ENCODE measurements at regions not wholly inside any gene's neighbourhood (a gene's known extent, or its start where the extent isn't known, plus 50 kb on each side); places are given as distances from the start of the nearest gene placed in this dataset.

DNA sequence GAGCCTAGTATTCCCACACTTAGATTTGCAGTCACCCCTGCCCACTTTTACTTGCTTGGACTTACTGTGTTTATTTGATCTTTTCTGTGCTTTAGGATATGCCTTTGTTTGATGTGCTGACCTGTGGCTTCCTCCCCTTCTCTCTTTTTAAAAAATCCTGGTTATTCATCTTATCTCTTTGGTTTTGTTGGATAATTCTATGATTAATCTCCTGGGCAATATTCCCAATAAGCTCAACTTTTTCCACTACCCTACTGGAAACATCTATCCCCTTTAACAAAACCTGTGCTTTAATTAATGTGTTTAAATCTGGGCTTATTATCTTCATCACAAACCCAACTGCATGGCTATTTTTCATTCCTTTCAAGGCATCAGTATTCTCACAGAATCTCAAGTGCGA, 476.0 kb upstream of the TGFBR2 start:
- H3K36me3 ChIP-seq, result no peaks in the 10 kb centered on the region
- no peak overlapping the region for H3K4me3 ChIP-seq
- H3K27ac ChIP-seq, result no peak overlapping the region
- DNase-seq (ENCODE audit: low read depth in 1 of 2, low spot score in 2 of 2), result no peak
- no peaks in the 10 kb centered on the region for H3K27me3 ChIP-seq (replicated peaks)
- no peaks in the 10 kb centered on the region for H3K9me3 ChIP-seq (replicated peaks)
- no peaks in the 10 kb centered on the region for H3K4me1 ChIP-seq (replicated peaks)

DNA sequence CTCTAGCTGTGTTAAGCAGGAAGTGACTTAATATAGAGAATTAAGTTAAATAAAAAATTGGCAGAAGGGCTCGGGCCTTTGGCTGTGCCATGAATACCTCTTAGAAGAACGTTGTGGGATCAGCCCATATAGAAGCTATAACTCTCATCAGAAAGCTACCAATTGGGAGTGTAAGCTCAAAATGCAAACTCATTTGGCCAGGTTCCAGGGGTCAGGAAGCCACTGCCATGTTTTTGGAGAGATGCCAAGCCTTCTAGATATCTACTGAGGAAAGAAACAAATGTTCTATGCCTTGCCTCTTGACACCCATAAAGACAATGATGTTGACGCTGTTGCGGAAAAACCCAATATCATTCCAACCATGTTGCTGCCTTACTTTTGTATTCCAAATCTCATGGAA, 475.2 kb upstream of the TGFBR2 start:
- H3K27me3 ChIP-seq (replicated peaks), result no peaks in the 10 kb centered on the region
- H3K9me3 ChIP-seq (replicated peaks), result no peaks in the 10 kb centered on the region

DNA sequence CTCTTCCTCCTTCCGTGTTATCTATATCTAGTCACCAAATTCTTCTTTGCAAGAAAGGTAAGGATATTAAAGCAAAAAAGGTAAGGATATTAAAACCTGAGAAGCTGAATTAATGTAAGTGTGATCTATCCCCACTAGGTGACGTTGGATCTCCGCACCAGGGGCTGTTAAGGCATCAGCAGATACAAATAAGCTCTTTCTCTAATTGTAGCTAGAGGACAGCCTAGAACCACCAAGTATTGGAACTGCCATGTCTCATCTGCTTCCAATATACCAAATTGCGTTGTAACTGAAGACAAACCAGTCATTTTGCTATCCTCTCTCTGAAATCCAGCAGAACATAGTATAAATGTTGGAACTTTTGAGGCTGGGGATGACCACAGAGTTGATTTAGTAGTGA, 471.2 kb upstream of the TGFBR2 start:
- DNase-seq (ENCODE audit: low read depth in 1 of 2, low spot score in 2 of 2), result no peak
- Histone ChIP-seq H3K36me3 (no peaks in the 10 kb centered on the region), H3K27ac (no peak overlapping the region), H3K4me3 (no peak overlapping the region), H3K4me1 (replicated peaks) (no peaks in the 10 kb centered on the region), H3K27me3 (replicated peaks) (no peaks in the 10 kb centered on the region), H3K9me3 (replicated peaks) (no peaks in the 10 kb centered on the region)

More for the DNA sequence above, 475.2 kb upstream of the TGFBR2 start:
- Histone ChIP-seq H3K27ac (no peak overlapping the region), H3K4me1 (replicated peaks) (no peaks in the 10 kb centered on the region), H3K4me3 (no peak overlapping the region), H3K36me3 (no peaks in the 10 kb centered on the region)
- DNase-seq (ENCODE audit: low read depth in 1 of 2, low spot score in 2 of 2), result no peak

DNA sequence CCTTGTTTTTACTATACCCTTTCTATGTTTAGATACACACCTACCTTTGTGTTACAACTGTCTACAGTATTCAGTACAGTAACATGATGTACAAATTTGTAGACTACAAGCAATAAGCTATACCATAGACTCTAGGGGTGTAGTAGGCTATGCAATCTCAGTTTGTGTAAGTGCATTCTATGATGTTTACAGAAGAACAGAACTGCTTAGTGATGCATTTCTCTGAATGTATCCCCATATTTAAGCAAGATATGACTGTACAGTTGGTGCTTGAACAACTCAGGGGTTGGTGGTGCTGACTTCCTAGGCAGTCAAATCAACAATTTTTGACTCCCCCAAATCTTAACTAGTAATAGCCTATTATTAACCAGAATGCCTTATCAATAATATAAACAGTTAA, 467.1 kb upstream of the TGFBR2 start:
- Histone ChIP-seq H3K27ac (no peak overlapping the region), H3K4me3 (no peak overlapping the region), H3K27me3 (replicated peaks) (no peaks in the 10 kb centered on the region)

DNA sequence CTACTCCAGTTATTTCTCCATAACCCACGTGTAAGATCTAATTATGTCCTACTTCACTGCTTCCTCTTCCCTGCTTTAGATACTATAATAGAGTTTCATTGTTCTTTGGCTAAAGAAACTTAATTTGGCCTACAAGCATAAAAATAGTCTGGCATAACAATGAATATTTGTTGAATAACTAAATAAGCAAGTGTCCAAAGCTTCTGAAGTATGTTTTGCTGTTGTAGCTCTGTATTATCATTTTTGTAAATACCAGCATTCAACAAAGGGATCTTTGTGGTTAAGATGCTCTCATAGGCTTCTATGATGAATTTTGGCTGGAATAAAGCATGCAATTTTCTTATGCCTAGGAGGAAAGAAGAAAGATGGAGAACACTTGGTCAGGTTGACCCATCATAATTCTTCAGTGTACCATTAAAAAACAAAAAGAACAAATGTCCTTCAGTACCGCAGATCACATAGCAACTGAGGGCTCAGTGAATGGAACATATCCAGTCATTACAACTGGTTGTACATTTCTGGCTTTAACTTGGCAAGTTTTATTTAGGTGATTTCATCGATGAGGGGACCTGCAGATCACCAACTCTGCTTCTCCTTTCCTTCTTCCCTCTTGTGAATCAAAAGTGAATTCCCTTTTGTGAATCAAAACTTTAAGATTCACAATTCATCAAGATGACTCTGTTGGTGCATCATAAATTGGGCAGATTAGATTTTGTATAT, 465.9 kb upstream of the TGFBR2 start:
- Histone ChIP-seq H3K4me3 (no peak overlapping the region), H3K27me3 (replicated peaks) (no peaks in the 10 kb centered on the region), H3K27ac (no peak overlapping the region), H3K4me1 (replicated peaks) (no peaks in the 10 kb centered on the region), H3K36me3 (no peaks in the 10 kb centered on the region), H3K9me3 (replicated peaks) (no peaks in the 10 kb centered on the region)
- no peak for DNase-seq (ENCODE audit: low read depth in 1 of 2, low spot score in 2 of 2)

More for the DNA sequence above, 467.1 kb upstream of the TGFBR2 start:
- no peak for DNase-seq (ENCODE audit: low read depth in 1 of 2, low spot score in 2 of 2)
- Histone ChIP-seq H3K36me3 (no peaks in the 10 kb centered on the region), H3K9me3 (replicated peaks) (no peaks in the 10 kb centered on the region), H3K4me1 (replicated peaks) (no peaks in the 10 kb centered on the region)

DNA sequence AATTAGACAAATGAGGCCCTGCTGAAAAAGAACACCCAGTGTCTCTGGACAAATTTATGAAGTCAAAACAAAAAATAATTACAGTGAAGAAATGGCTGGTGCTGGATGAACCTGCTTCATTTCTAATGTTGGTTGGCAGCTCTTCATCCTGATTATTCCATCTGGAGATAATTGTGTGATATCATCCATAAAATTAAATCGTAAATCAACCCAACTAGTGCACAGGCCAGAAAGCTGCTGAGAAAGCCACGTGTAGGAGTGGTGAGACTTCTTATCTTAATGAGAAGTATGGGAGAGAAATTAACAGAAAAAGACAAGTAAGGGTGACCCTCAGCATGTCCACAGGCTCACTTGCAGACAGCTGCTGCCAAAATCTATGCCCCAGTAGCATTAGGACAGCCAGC, 465.2 kb upstream of the TGFBR2 start:
- Histone ChIP-seq H3K36me3 (no peaks in the 10 kb centered on the region), H3K27me3 (replicated peaks) (no peaks in the 10 kb centered on the region), H3K4me3 (no peak overlapping the region), H3K4me1 (replicated peaks) (no peaks in the 10 kb centered on the region), H3K9me3 (replicated peaks) (no peaks in the 10 kb centered on the region), H3K27ac (no peak overlapping the region)
- no peak for DNase-seq (ENCODE audit: low read depth in 1 of 2, low spot score in 2 of 2)

DNA sequence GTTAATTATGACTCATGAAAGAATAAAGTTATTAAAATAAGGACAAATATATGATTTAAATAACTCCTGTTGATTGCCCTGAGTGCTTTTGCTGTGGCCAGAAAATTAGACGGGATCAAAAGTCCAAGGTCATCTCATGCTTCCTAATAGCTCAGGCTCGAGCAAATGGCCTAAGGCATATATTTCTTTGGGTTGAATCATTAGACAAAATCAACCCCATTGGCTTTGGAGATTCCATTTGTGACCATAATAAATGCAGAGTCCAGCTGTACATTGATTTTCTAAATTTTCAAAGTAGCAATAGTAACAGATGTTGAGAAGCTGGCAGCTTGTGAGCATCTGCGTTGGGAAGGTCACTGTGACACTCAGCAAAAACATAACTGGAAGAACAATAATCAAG, 464.5 kb upstream of the TGFBR2 start:
- Histone ChIP-seq H3K4me1 (replicated peaks) (no peaks in the 10 kb centered on the region), H3K36me3 (no peaks in the 10 kb centered on the region), H3K27ac (no peak overlapping the region), H3K27me3 (replicated peaks) (no peaks in the 10 kb centered on the region), H3K9me3 (replicated peaks) (no peaks in the 10 kb centered on the region), H3K4me3 (no peak overlapping the region)
- DNase-seq (ENCODE audit: low read depth in 1 of 2, low spot score in 2 of 2), result no peak

DNA sequence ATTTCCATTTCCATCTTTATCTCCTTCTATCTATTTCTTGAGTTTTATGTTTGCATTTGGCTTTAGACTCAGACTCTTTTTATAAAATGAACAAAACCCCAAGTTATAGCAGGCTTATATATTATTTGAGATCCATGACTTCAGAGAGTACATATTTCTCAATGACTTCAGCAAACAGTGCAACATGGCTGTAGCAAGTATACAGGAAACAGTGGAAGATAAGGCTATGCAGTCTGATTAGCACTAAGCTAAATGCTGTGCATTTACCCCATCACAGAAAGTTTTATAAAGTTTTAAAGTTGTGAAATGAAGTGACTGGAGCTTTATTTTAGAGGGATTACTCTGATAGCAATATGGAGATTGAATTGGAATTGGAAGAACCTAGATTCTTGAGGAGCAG, 463.5 kb upstream of the TGFBR2 start:
- DNase-seq (ENCODE audit: low read depth in 1 of 2, low spot score in 2 of 2), result no peak

DNA sequence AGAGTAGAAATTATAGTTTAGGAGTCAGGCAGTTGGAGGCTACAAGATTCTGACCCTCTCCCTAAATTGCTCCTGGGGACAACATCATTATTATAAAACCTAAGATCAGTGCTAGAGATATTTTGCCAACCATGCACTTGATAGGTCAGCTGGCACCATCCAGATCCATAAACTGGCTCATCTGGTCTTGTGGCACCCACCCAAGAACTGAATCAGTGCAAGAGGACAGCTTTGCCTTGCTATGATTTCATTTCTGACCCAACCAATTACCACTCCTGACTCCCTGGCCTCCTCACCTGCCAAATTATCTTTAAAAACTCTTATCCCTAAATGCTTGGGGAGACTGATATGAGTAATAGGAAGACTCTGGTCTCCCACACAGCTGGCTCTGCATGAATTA, 461.1 kb upstream of the TGFBR2 start:
- Histone ChIP-seq H3K4me1 (replicated peaks) (no peaks in the 10 kb centered on the region), H3K27me3 (replicated peaks) (no peaks in the 10 kb centered on the region), H3K4me3 (no peak overlapping the region), H3K36me3 (no peaks in the 10 kb centered on the region), H3K9me3 (replicated peaks) (no peaks in the 10 kb centered on the region), H3K27ac (no peak overlapping the region)
- no peak for DNase-seq (ENCODE audit: low read depth in 1 of 2, low spot score in 2 of 2)

More for the DNA sequence above, 463.5 kb upstream of the TGFBR2 start:
- H3K36me3 ChIP-seq, result no peaks in the 10 kb centered on the region
- no peaks in the 10 kb centered on the region for H3K4me1 ChIP-seq (replicated peaks)
- H3K4me3 ChIP-seq, result no peak overlapping the region
- no peaks in the 10 kb centered on the region for H3K9me3 ChIP-seq (replicated peaks)
- no peaks in the 10 kb centered on the region for H3K27me3 ChIP-seq (replicated peaks)
- H3K27ac ChIP-seq, result no peak overlapping the region

DNA sequence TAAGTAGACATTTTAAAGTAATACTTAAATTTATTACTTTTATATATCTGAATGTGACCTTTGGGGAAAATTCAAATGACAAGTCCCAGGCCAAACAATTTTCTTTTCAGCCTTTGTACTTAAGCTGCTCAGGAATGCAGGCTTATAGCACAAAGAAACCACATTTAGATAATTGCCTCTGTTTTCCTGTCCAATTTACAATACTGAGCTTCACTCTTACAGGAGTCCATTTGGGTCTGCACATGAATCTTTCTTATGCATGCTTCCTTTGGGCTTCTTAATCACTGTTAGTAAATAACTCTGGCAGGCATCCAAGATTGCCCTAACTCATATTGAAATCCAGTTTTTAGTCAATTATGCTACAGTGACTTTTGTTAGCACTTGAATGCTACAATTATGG, 459.4 kb upstream of the TGFBR2 start:
- Histone ChIP-seq H3K4me1 (replicated peaks) (no peaks in the 10 kb centered on the region), H3K36me3 (no peaks in the 10 kb centered on the region), H3K27me3 (replicated peaks) (no peaks in the 10 kb centered on the region), H3K4me3 (no peak overlapping the region), H3K9me3 (replicated peaks) (no peaks in the 10 kb centered on the region), H3K27ac (no peak overlapping the region)
- no peak for DNase-seq (ENCODE audit: low read depth in 1 of 2, low spot score in 2 of 2)

DNA sequence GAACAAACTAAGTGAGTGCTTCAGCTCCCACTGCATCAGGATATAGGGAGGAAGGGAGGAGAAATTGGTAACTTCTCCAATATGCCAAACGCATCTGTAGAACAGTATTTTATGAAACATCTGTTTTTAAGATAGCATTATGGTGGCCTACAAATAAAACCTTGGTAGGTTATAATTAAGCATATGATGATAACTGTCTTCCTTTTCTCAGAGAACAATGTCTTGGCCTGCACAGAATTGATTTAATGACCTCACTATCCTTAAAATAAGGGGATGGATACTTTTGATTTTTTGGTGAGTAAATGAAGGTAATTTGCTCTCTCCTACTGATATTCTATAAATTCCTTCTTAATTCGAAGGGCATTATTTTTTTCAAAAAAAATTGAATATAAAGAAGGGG, 451.5 kb upstream of the TGFBR2 start:
- no peak for DNase-seq (ENCODE audit: low read depth in 1 of 2, low spot score in 2 of 2)
- Histone ChIP-seq H3K27ac (no peak overlapping the region), H3K9me3 (replicated peaks) (no peaks in the 10 kb centered on the region), H3K4me3 (no peak overlapping the region), H3K4me1 (replicated peaks) (no peaks in the 10 kb centered on the region), H3K27me3 (replicated peaks) (no peaks in the 10 kb centered on the region), H3K36me3 (no peaks in the 10 kb centered on the region)

DNA sequence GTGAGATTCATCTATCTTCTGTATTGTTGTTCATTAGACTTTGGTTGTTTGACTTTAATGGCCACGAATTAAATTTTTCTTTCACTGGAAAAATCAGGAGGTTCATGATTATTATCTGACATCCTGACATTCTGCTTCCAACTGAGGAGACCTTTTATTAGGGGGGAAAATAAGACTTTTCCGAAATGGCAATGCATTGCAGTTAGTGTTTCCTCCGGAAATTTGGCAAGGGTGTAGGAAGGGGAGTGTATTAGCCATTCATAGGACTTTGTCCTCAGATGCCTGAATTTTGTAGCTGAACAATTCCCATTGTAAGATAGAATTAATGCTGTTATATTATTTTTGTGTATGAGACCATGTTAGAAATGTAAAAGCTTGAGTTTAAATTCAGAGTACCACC, 450.6 kb upstream of the TGFBR2 start:
- H3K36me3 ChIP-seq, result no peaks in the 10 kb centered on the region
- H3K4me3 ChIP-seq, result no peak overlapping the region
- no peaks in the 10 kb centered on the region for H3K9me3 ChIP-seq (replicated peaks)
- no peak for DNase-seq (ENCODE audit: low read depth in 1 of 2, low spot score in 2 of 2)
- no peaks in the 10 kb centered on the region for H3K4me1 ChIP-seq (replicated peaks)
- H3K27ac ChIP-seq, result no peak overlapping the region
- H3K27me3 ChIP-seq (replicated peaks), result no peaks in the 10 kb centered on the region

DNA sequence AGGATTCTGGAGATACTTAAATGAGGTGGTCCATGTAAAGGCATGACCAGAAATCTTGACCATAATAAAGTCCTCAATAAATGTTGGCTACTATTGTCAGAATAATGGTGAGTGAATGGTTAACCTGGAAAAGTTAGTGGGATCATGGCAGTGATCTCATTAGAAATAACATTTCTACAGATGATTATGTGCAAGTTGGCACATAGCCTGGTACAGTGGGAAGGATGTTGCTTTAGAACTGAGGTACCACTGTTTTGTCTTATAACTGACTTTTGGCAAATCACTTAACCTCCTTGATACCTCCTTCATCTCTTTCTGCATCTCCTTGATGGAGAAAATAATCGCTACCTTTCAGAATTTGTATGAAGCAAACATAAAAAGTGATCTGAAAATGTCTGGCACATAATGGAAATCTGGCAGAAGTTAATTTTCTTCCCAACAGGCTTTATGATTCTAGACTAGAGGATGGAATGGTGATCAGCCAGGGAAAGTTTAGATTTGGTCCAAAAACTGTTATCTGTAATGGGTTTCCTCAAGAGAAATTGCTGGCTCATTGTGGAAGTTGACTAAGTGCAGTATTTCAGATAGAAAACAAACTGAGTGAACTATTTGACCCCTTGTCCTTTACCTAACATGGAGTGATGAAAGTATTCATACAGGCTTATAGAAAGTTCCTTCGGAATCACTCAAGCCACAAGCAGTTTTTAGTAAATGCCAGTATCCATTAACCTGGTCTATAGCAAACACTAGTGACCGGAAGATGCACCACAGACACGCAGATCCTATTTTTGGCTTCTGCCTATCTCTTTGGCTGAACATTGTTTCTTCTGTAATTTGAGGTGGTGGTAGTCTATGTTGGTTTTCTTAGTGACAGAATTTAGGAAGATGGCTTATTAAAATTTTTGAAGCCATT, 449.6 kb upstream of the TGFBR2 start:
- H3K9me3 ChIP-seq (replicated peaks), result no peaks in the 10 kb centered on the region
- no peaks in the 10 kb centered on the region for H3K4me1 ChIP-seq (replicated peaks)
- no peaks in the 10 kb centered on the region for H3K27me3 ChIP-seq (replicated peaks)
- no peak for DNase-seq (ENCODE audit: low read depth in 1 of 2, low spot score in 2 of 2)
- H3K27ac ChIP-seq, result no peak overlapping the region
- no peaks in the 10 kb centered on the region for H3K36me3 ChIP-seq
- H3K4me3 ChIP-seq, result no peak overlapping the region

DNA sequence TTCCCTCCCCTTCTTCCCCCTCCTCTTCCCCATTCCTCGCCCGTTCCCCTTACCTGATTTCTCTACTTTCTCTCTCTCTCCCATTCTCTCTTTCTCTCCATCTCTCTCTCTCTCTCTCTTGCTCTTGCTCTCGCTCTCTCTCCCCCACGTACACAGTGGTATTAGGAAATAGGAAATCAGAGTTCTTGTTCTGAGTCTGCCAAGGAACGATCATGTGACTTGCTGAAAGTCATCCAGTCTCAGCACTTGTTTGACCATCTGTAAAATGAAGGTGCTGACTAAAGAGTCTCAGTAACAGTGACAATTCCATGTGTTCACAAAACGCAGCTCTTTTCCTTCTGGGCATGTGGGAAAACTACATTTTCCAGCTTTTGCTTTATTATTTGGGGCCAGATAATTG, 445.0 kb upstream of the TGFBR2 start:
- no peak overlapping the region for H3K4me3 ChIP-seq
- no peak overlapping the region for H3K27ac ChIP-seq
- no peak for DNase-seq (ENCODE audit: low read depth in 1 of 2, low spot score in 2 of 2)
- no peaks in the 10 kb centered on the region for H3K9me3 ChIP-seq (replicated peaks)
- no peaks in the 10 kb centered on the region for H3K27me3 ChIP-seq (replicated peaks)
- no peaks in the 10 kb centered on the region for H3K36me3 ChIP-seq
- no peaks in the 10 kb centered on the region for H3K4me1 ChIP-seq (replicated peaks)
